ENCODE measurements at regions not wholly inside any gene's neighbourhood (a gene's known extent, or its start where the extent isn't known, plus 50 kb on each side); places are given as distances from the start of the nearest gene placed in this dataset.

- H2AFZ ChIP-seq (ENCODE audit: low read depth, low read length) = no peak overlapping the region
- no peaks in the 10 kb centered on the region; the same call in 1 of the 2 replicates for H3K9me3 ChIP-seq (replicated peaks; ENCODE audit: control insufficient read depth, insufficient read depth, low read depth, low read length)
- no peaks in the 10 kb centered on the region; a peak in 2 of 5 replicates for H3K27me3 ChIP-seq (ENCODE audit: control insufficient read depth in 2 of 2, insufficient read depth in 2 of 2, low read length in 2 of 2)
- no peaks in the 10 kb centered on the region for H3K4me1 ChIP-seq (replicated peaks in 1 of 2; ENCODE audit: control insufficient read depth in 2 of 2, insufficient read depth in 2 of 2, low read length in 2 of 2)
- in situ Hi-C loops (cut with MboI) (no loop called here), intact Hi-C loops (cut with micrococcal nuclease) (no loop called here)
- 0% methylated on average over 6 of the region's 6 CpGs for WGBS (ENCODE audit: insufficient coverage, low coverage, missing lambda C conversion rate)
- H3K4me3 ChIP-seq = no peak overlapping the region
- H3K79me2 ChIP-seq (ENCODE audit: control insufficient read depth, insufficient read depth, low read length) = no peaks in the 10 kb centered on the region
- H3K4me2 ChIP-seq (ENCODE audit: insufficient read depth, low read length) = no peak overlapping the region
- no peaks in the 10 kb centered on the region for H4K20me1 ChIP-seq (replicated peaks; ENCODE audit: control insufficient read depth, insufficient read depth, low read length)
- no peaks in the 10 kb centered on the region for H3K36me3 ChIP-seq (ENCODE audit: control insufficient read depth, insufficient read depth, low read length)
- DNase-seq (ENCODE audit: extremely low read depth in 1 of 4, low spot score in 3 of 4) = no peak
- FAIRE-seq = no peak
- TF ChIP-seq HEY1 (CRISPR knock-in tag; IDR thresholded peaks at IDR 0.05; ENCODE audit: borderline replicate concordance) (no peak), IFI16 (CRISPR knock-in tag; IDR thresholded peaks at IDR 0.05) (no peak), MCM2 (IDR thresholded peaks at IDR 0.05; ENCODE audit: low read depth) (no peak), PBX2 (CRISPR knock-in tag; IDR thresholded peaks at IDR 0.05; ENCODE audit: low read depth) (no peak), PBX2 (tag; conservative IDR thresholded peaks at IDR 0.05; ENCODE audit: low read depth) (peak; percentile 42; the same call in 1 of the 2 replicates)
- BruUV-seq (replicated peaks) = no TSS peak
- POLR2A ChIA-PET = interaction anchor here (0.6 to 0.8 kb wide), 2 partner anchors 39 to 1503 kb away, joined by 4 to 5 read pairs; no protein-coding TSS in a partner anchor
- ATAC-seq = no peak
- H3K9me1 ChIP-seq (ENCODE audit: control insufficient read depth, insufficient read depth, low read length) = no peaks in the 10 kb centered on the region
- no peak overlapping the region for H3K9ac ChIP-seq (ENCODE audit: insufficient read depth in 1 of 2, low read depth in 2 of 2, low read length in 2 of 2)
- no peak overlapping the region for H3K27ac ChIP-seq (ENCODE audit: extremely low read depth, low read depth, low read length)
- CTCF ChIA-PET (ENCODE audit: low intra/inter-chr PET ratio) = no interaction called here
Measured at GRCh38 chr17:65446838-65447526, 114.5 kb downstream of the AXIN2 start.
